ENCODE measurements at regions not wholly inside any gene's neighbourhood (a gene's known extent, or its start where the extent isn't known, plus 50 kb on each side); places are given as distances from the start of the nearest gene placed in this dataset.
A peak's percentile ranks its signal among the peaks of the same experiment; 100 is the strongest.

DNA sequence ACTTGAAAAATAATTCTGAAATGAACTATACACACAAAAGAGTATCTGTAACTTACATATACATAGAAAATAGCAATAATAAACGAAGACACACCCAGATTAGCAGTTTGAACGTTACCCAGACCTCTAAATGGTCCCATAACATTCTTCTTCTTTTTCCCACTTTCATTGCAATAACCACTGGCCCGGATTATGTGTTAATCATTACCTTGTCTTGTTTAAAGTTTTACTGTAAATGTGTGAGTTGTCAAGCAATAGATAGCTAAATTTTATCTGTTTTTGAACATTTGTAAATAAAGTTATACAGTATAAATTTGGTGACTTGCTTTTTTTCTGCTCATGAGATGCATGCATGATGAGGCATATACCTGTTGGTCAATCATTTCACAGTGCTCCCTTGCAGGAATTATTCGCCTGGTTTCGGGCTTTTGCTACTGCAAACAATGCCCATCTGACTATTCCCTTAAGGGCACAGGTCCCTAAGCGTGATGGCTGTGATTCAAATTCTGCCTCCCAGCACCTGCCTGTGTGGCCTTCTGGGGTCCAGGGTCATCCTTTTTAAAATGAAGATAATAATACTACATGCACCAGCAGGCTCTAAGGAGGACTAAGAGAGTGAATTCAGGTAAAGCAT, 66.1 kb downstream of the GADD45G start:
- H3K4me3 ChIP-seq (ENCODE audit: insufficient read depth in 1 of 2, low read depth in 1 of 2, low read length in 2 of 2), result no peak overlapping the region
- no peak overlapping the region for H2BK15ac ChIP-seq (ENCODE audit: low read depth, poor library complexity, severe bottlenecking)
- no peak overlapping the region for H3K14ac ChIP-seq (ENCODE audit: low read length in 2 of 2)
- H3K27me3 ChIP-seq (ENCODE audit: control insufficient read depth in 1 of 2, insufficient read depth in 1 of 2, low read length in 2 of 2), result peaks cover 21 to 29% of the 10 kb centered on the region in 2 experiments
- H2BK5ac ChIP-seq (ENCODE audit: low read depth, low read length, poor library complexity, severe bottlenecking), result no peak overlapping the region
- no peak overlapping the region for H2AFZ ChIP-seq (ENCODE audit: low read depth, low read length)
- 79% methylated on average over 5 of the region's 6 CpGs for WGBS
- no peak overlapping the region for H3K23ac ChIP-seq (ENCODE audit: low read length in 2 of 2)
- no peak overlapping the region for H2BK12ac ChIP-seq (ENCODE audit: low read length in 2 of 2)
- H4K8ac ChIP-seq (ENCODE audit: low read length), result no peak overlapping the region
- DNase-seq, result no peak
- H3K9ac ChIP-seq (ENCODE audit: low read length), result no peak overlapping the region
- H2BK120ac ChIP-seq (ENCODE audit: low read depth, low read length), result no peak overlapping the region
- no peak overlapping the region for H4K91ac ChIP-seq (ENCODE audit: low read length)
- H3K27ac ChIP-seq (ENCODE audit: low read length, poor library complexity, severe bottlenecking), result no peak overlapping the region
- H3K79me1 ChIP-seq (replicated peaks; ENCODE audit: low read length, poor library complexity, severe bottlenecking), result no peaks in the 10 kb centered on the region
- no peak overlapping the region for H2AK5ac ChIP-seq (ENCODE audit: low read length, severe bottlenecking)
- peaks cover 16% of the 10 kb centered on the region for H3K4me1 ChIP-seq (ENCODE audit: control insufficient read depth, insufficient read depth, low read depth, low read length)
- peak overlapping the region; percentile 23 for H3K4me2 ChIP-seq (ENCODE audit: low read length, poor library complexity, severe bottlenecking)
- H3K18ac ChIP-seq (ENCODE audit: low read depth in 1 of 2, low read length in 2 of 2), result no peak overlapping the region
- no peaks in the 10 kb centered on the region for H3K9me3 ChIP-seq (ENCODE audit: control insufficient read depth, low read length)
- H3K4ac ChIP-seq (ENCODE audit: low read depth in 1 of 2, low read length in 2 of 2), result no peak overlapping the region
- H3K36me3 ChIP-seq (ENCODE audit: control insufficient read depth in 1 of 2, insufficient read depth in 2 of 2, low read depth in 1 of 2, low read length in 2 of 2), result no peaks in the 10 kb centered on the region

DNA sequence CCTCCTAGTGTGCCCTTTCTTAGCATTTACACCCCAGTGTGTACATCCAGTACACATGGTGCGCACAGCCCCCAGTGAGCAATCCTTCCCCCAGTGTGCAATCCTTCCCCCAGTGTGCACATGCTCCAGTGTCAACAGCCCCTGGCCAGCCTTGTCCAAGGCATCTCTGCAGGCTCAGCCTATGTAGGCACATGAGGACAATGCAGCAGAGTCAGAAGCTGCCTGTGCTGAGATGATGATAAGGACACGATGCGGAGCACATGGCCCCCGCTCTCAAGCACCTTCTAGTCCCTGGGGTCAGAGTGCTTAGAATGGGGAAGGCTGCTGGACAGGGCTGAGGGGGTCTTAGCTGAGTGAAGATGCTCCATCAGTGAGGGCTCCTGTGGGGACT, 69.8 kb downstream of the GADD45G start:
- no peak overlapping the region for H2BK120ac ChIP-seq (ENCODE audit: low read depth, low read length)
- H3K4ac ChIP-seq (ENCODE audit: low read depth in 1 of 2, low read length in 2 of 2), result no peak overlapping the region
- 84% methylated on average over 4 of the region's 4 CpGs for WGBS
- H2BK12ac ChIP-seq (ENCODE audit: low read length in 2 of 2), result peak overlapping the region in 1 of 2 experiments; percentile 4
- H3K4me1 ChIP-seq (ENCODE audit: control insufficient read depth, insufficient read depth, low read depth, low read length), result peaks cover 21% of the 10 kb centered on the region
- H4K8ac ChIP-seq (ENCODE audit: low read length), result peak overlapping the region; percentile 59
- no peak overlapping the region for H2AK5ac ChIP-seq (ENCODE audit: low read length, severe bottlenecking)
- H2AFZ ChIP-seq (ENCODE audit: low read depth, low read length), result no peak overlapping the region
- no peaks in the 10 kb centered on the region for H3K9me3 ChIP-seq (ENCODE audit: control insufficient read depth, low read length)
- no peak for DNase-seq
- H3K9ac ChIP-seq (ENCODE audit: low read length), result peak overlapping the region; percentile 46
- H3K4me3 ChIP-seq (ENCODE audit: insufficient read depth in 1 of 2, low read depth in 1 of 2, low read length in 2 of 2), result peak overlapping the region in 1 of 2 experiments; percentile 29
- H3K4me2 ChIP-seq (ENCODE audit: low read length, poor library complexity, severe bottlenecking), result no peak overlapping the region
- H3K18ac ChIP-seq (ENCODE audit: low read depth in 1 of 2, low read length in 2 of 2), result peak overlapping the region in 1 of 2 experiments; percentile 68
- no peak overlapping the region for H3K27ac ChIP-seq (ENCODE audit: low read length, poor library complexity, severe bottlenecking)
- H2BK5ac ChIP-seq (ENCODE audit: low read depth, low read length, poor library complexity, severe bottlenecking), result no peak overlapping the region
- peaks cover 21 to 49% of the 10 kb centered on the region in 2 experiments for H3K27me3 ChIP-seq (ENCODE audit: control insufficient read depth in 1 of 2, insufficient read depth in 1 of 2, low read length in 2 of 2)
- no peak overlapping the region for H3K23ac ChIP-seq (ENCODE audit: low read length in 2 of 2)
- peak overlapping the region; percentile 17 for H2BK15ac ChIP-seq (ENCODE audit: low read depth, poor library complexity, severe bottlenecking)
- H3K79me1 ChIP-seq (replicated peaks; ENCODE audit: low read length, poor library complexity, severe bottlenecking), result no peaks in the 10 kb centered on the region
- H3K14ac ChIP-seq (ENCODE audit: low read length in 2 of 2), result peak overlapping the region in 1 of 2 experiments; percentile 58
- H3K36me3 ChIP-seq (ENCODE audit: control insufficient read depth in 1 of 2, insufficient read depth in 2 of 2, low read depth in 1 of 2, low read length in 2 of 2), result no peaks in the 10 kb centered on the region
- peak overlapping the region; percentile 85 for H4K91ac ChIP-seq (ENCODE audit: low read length)

DNA sequence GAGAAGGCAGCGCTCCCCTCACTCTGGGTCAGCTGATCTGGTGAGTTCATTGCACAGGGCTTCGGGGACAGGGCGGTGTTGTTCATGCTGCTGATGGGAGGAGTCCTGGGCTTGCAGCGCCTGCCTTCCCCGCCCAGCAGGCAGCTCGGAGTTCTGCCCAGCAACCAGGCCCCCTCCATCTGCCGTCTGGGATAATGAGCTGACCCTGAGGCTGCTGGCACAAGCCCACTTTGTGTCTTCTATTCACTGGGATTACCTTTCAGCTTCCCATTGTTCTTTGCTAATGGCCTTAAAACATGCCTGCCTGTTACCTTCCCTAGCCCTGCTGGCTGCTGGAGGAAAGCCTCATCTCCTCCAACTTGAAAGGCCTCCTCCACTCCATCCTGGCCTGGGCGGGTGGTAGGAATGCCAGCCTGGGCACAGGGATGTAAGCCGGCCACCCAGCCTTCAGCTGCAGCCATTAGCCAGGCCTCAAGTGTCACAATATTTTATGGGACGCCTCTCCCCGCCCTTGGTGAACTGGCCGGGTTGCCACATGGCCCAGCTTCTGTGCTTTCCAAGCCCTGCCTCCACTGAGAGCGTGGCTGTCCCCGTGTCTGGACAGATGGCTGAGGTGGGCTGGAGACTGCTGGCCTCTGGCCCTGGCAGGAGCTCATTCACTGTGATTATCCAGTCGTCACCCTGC, 70.4 kb downstream of the GADD45G start:
- H3K4me2 ChIP-seq (ENCODE audit: low read length, poor library complexity, severe bottlenecking), result no peak overlapping the region
- H3K4me1 ChIP-seq (ENCODE audit: control insufficient read depth, insufficient read depth, low read depth, low read length), result peaks cover 19% of the 10 kb centered on the region
- H3K9ac ChIP-seq (ENCODE audit: low read length), result peak overlapping the region; percentile 46
- no peak overlapping the region for H3K23ac ChIP-seq (ENCODE audit: low read length in 2 of 2)
- no peak overlapping the region for H4K8ac ChIP-seq (ENCODE audit: low read length)
- no peaks in the 10 kb centered on the region for H3K79me1 ChIP-seq (replicated peaks; ENCODE audit: low read length, poor library complexity, severe bottlenecking)
- H2BK5ac ChIP-seq (ENCODE audit: low read depth, low read length, poor library complexity, severe bottlenecking), result no peak overlapping the region
- H2AK5ac ChIP-seq (ENCODE audit: low read length, severe bottlenecking), result no peak overlapping the region
- H3K14ac ChIP-seq (ENCODE audit: low read length in 2 of 2), result peak overlapping the region in 1 of 2 experiments; percentile 63
- H3K4ac ChIP-seq (ENCODE audit: low read depth in 1 of 2, low read length in 2 of 2), result peak overlapping the region in 1 of 2 experiments; percentile 46
- H2BK120ac ChIP-seq (ENCODE audit: low read depth, low read length), result no peak overlapping the region
- peak overlapping the region; percentile 58 for H4K91ac ChIP-seq (ENCODE audit: low read length)
- H2AFZ ChIP-seq (ENCODE audit: low read depth, low read length), result no peak overlapping the region
- peak overlapping the region; percentile 17 for H2BK15ac ChIP-seq (ENCODE audit: low read depth, poor library complexity, severe bottlenecking)
- no peaks in the 10 kb centered on the region for H3K9me3 ChIP-seq (ENCODE audit: control insufficient read depth, low read length)
- H3K18ac ChIP-seq (ENCODE audit: low read depth in 1 of 2, low read length in 2 of 2), result peak overlapping the region; percentile 40 to 68
- peak; percentile 59 for DNase-seq
- H3K27me3 ChIP-seq (ENCODE audit: control insufficient read depth in 1 of 2, insufficient read depth in 1 of 2, low read length in 2 of 2), result peaks cover 21 to 49% of the 10 kb centered on the region in 2 experiments
- peak overlapping the region in 1 of 2 experiments; percentile 51 for H2BK12ac ChIP-seq (ENCODE audit: low read length in 2 of 2)
- no peak overlapping the region for H3K27ac ChIP-seq (ENCODE audit: low read length, poor library complexity, severe bottlenecking)
- no peaks in the 10 kb centered on the region for H3K36me3 ChIP-seq (ENCODE audit: control insufficient read depth in 1 of 2, insufficient read depth in 2 of 2, low read depth in 1 of 2, low read length in 2 of 2)
- 53% methylated on average over 15 of the region's 15 CpGs for WGBS
- peak overlapping the region in 1 of 2 experiments; percentile 29 for H3K4me3 ChIP-seq (ENCODE audit: insufficient read depth in 1 of 2, low read depth in 1 of 2, low read length in 2 of 2)

DNA sequence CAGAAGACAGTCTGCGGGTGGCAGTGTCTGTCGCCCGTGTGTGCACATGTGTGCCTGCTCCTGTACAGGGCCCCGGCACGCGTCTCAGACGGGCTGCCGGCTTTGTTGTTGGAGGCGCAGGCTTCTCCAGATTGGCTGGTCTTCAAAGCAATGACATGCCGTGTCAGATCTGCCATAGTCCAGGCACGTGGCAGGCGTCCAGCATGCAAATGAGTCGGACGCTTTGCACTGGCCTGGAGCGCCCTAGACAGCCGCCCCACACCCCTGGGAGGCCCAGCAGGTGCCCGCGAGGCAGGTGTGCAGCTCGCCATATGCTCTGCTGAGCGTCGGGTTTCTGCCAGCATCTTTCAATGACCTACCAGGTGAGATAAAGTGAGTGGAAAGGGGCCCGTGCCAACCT, 71.5 kb downstream of the GADD45G start:
- Histone ChIP-seq H2AFZ (ENCODE audit: low read depth, low read length) (peak overlapping the region; percentile 11), H3K27ac (ENCODE audit: low read length, poor library complexity, severe bottlenecking) (no peak overlapping the region), H3K9me3 (ENCODE audit: control insufficient read depth, low read length) (no peaks in the 10 kb centered on the region), H3K4me1 (ENCODE audit: control insufficient read depth, insufficient read depth, low read depth, low read length) (peaks cover 14% of the 10 kb centered on the region), H3K4me2 (ENCODE audit: low read length, poor library complexity, severe bottlenecking) (no peak overlapping the region), H2AK5ac (ENCODE audit: low read length, severe bottlenecking) (no peak overlapping the region), H3K4me3 (ENCODE audit: insufficient read depth in 1 of 2, low read depth in 1 of 2, low read length in 2 of 2) (no peak overlapping the region), H2BK15ac (ENCODE audit: low read depth, poor library complexity, severe bottlenecking) (no peak overlapping the region), H3K27me3 (ENCODE audit: control insufficient read depth in 1 of 2, insufficient read depth in 1 of 2, low read length in 2 of 2) (peaks cover 21 to 49% of the 10 kb centered on the region in 2 experiments), H3K23ac (ENCODE audit: low read length in 2 of 2) (no peak overlapping the region), H3K4ac (ENCODE audit: low read depth in 1 of 2, low read length in 2 of 2) (peak overlapping the region in 1 of 2 experiments; percentile 11), H4K8ac (ENCODE audit: low read length) (no peak overlapping the region), H2BK5ac (ENCODE audit: low read depth, low read length, poor library complexity, severe bottlenecking) (no peak overlapping the region), H3K36me3 (ENCODE audit: control insufficient read depth in 1 of 2, insufficient read depth in 2 of 2, low read depth in 1 of 2, low read length in 2 of 2) (no peaks in the 10 kb centered on the region), H2BK120ac (ENCODE audit: low read depth, low read length) (no peak overlapping the region), H4K91ac (ENCODE audit: low read length) (no peak overlapping the region), H3K18ac (ENCODE audit: low read depth in 1 of 2, low read length in 2 of 2) (peak overlapping the region in 1 of 2 experiments; percentile 35), H2BK12ac (ENCODE audit: low read length in 2 of 2) (peak overlapping the region in 1 of 2 experiments; percentile 60), H3K79me1 (replicated peaks; ENCODE audit: low read length, poor library complexity, severe bottlenecking) (no peaks in the 10 kb centered on the region), H3K9ac (ENCODE audit: low read length) (no peak overlapping the region), H3K14ac (ENCODE audit: low read length in 2 of 2) (no peak overlapping the region)
- DNase-seq, result no peak
- WGBS, result 91% methylated on average over 22 of the region's 22 CpGs
